HEK293 (cell line): ENCODE measurements at regions not wholly inside any gene's neighbourhood (a gene's known extent, or its start where the extent isn't known, plus 50 kb on each side); places are given as distances from the start of the nearest gene placed in this dataset.

ENCODE experiments used
- CTCF ChIA-PET: fragments of 350-600 bp; formaldehyde crosslinking; extraction: SDS; loops from one replicate; lab custom pipeline; 2021; ENCODE audit warnings: antibody characterized with exemption; lab: Yijun Ruan, JAX
- POLR2A ChIA-PET: fragments of 300-600 bp; formaldehyde crosslinking; extraction: SDS; loops from one replicate; lab custom pipeline; 2020; ENCODE audit warnings: antibody characterized with exemption, inconsistent platforms; lab: Yijun Ruan, JAX
- H3K27ac ChIP-seq: fragments of 200-500 bp; sonication (Bioruptor generic); 2 replicates; pipeline ENCODE4 v1.5.1; 2014; ENCODE audit warnings: low read depth, low read length, control low read depth, inconsistent platforms; ENCODE audit errors: extremely low read depth
- H3K36me3 ChIP-seq, 2 experiments: fragments of 200-500 bp in 1 of 2; sonication (Bioruptor generic) in 1 of 2; 1 replicate in 1 of 2; 2 replicates in 1 of 2; pipeline ENCODE4 v1.5.1; 2014 to 2017; ENCODE audit warnings: inconsistent platforms in 2 of 2, low read length in 2 of 2; ENCODE audit not compliant: control insufficient read depth in 2 of 2, insufficient read depth in 1 of 2
- H3K4me1 ChIP-seq: fragments of 200-500 bp; sonication (Bioruptor generic); 2 replicates; pipeline ENCODE4 v1.5.1; 2014; ENCODE audit warnings: mild to moderate bottlenecking, low read length, inconsistent platforms; ENCODE audit not compliant: control insufficient read depth, insufficient read depth
- H3K4me3 ChIP-seq: 2 replicates; pipeline ENCODE4 v1.5.1; 2011; ENCODE audit warnings: low read depth, mild to moderate bottlenecking, control low read depth, low read length, moderate library complexity
- H3K9me3 ChIP-seq: fragments of 200-500 bp; sonication (Bioruptor generic); 2 replicates; pipeline ENCODE4 v1.5.1; 2014; ENCODE audit warnings: low read depth, low read length, inconsistent platforms; ENCODE audit not compliant: control insufficient read depth, insufficient read depth
- KLF1 ChIP-seq: fragments of 450-650 bp; formaldehyde crosslinking; IDR thresholded peaks from 2 replicates; pipeline ENCODE4 v1.5.1; 2016; ENCODE audit warnings: missing biosample characterization, missing genetic modification characterization
- ZBTB7A ChIP-seq: fragments of 450-650 bp; formaldehyde crosslinking; IDR thresholded peaks from 2 replicates; pipeline ENCODE4 v1.5.1; 2016; ENCODE audit warnings: low read depth, missing biosample characterization, missing genetic modification characterization
- ZNF202 ChIP-seq: fragments of 450-650 bp; formaldehyde crosslinking; IDR thresholded peaks from 2 replicates; pipeline ENCODE4 v1.5.1; 2016; ENCODE audit warnings: missing biosample characterization, missing genetic modification characterization, borderline replicate concordance
- ZNF211 ChIP-seq: fragments of 450-650 bp; formaldehyde crosslinking; IDR thresholded peaks from 2 replicates; pipeline ENCODE4 v1.5.1; 2016; ENCODE audit warnings: low read depth, missing biosample characterization, missing genetic modification characterization
- ZNF335 ChIP-seq: fragments of 450-650 bp; formaldehyde crosslinking; conservative IDR thresholded peaks from 2 replicates; pipeline ENCODE4 v1.5.1; 2016; ENCODE audit warnings: missing biosample characterization, missing genetic modification characterization
- ZNF37A ChIP-seq: fragments of 450-650 bp; IDR thresholded peaks from 2 replicates; pipeline ENCODE4 v1.5.1; 2018; ENCODE audit warnings: missing biosample characterization, missing genetic modification characterization
- ZNF529 ChIP-seq: fragments of 450-650 bp; formaldehyde crosslinking; IDR thresholded peaks from 2 replicates; pipeline ENCODE4 v1.5.1; 2017; ENCODE audit warnings: missing genetic modification characterization, missing biosample characterization; ENCODE audit not compliant: insufficient replicate concordance
- ZNF596 ChIP-seq: fragments of 450-650 bp; IDR thresholded peaks from 2 replicates; pipeline ENCODE4 v1.5.0; 2018; ENCODE audit warnings: missing biosample characterization, mild to moderate bottlenecking, missing genetic modification characterization, moderate library complexity
- ZNF624 ChIP-seq: fragments of 450-650 bp; formaldehyde crosslinking; IDR thresholded peaks from 2 replicates; pipeline ENCODE4 v1.5.1; 2017; ENCODE audit warnings: missing biosample characterization, missing genetic modification characterization
- TF ChIP-seq, protein P1 (sequence below): fragments of 450-650 bp; formaldehyde crosslinking; IDR thresholded peaks from 2 replicates; pipeline ENCODE4 v1.5.1; 2016; ENCODE audit warnings: missing biosample characterization, missing genetic modification characterization, borderline replicate concordance
- TF ChIP-seq, protein P2 (sequence below): IDR thresholded peaks from 2 replicates; pipeline ENCODE4 v1.6.1; 2011; ENCODE audit warnings: mild to moderate bottlenecking, low read depth, low read length, borderline replicate concordance
- TF ChIP-seq, protein P3 (sequence below): fragments of 450-650 bp; formaldehyde crosslinking; IDR thresholded peaks from 2 replicates; pipeline ENCODE4 v1.5.1; 2016; ENCODE audit warnings: missing biosample characterization, missing genetic modification characterization
- TF ChIP-seq, protein P4 (sequence below): fragments of 450-650 bp; formaldehyde crosslinking; IDR thresholded peaks from 2 replicates; pipeline ENCODE4 v1.5.1; 2016; ENCODE audit warnings: missing biosample characterization, missing genetic modification characterization
- TF ChIP-seq, protein P5 (sequence below): fragments of 450-650 bp; formaldehyde crosslinking; IDR thresholded peaks from 2 replicates; pipeline ENCODE4 v1.5.1; 2017; ENCODE audit warnings: missing biosample characterization, missing genetic modification characterization
- TF ChIP-seq, protein P6 (sequence below): fragments of 450-650 bp; formaldehyde crosslinking; IDR thresholded peaks from 2 replicates; pipeline ENCODE4 v1.5.0; 2017; ENCODE audit warnings: missing biosample characterization, missing genetic modification characterization, borderline replicate concordance
- TF ChIP-seq, protein P7 (sequence below): fragments of 450-650 bp; formaldehyde crosslinking; optimal IDR thresholded peaks from 2 replicates; pipeline ENCODE3; 2016; ENCODE audit warnings: missing biosample characterization, mild to moderate bottlenecking, missing genetic modification characterization
- TF ChIP-seq, protein P8 (sequence below): fragments of 450-650 bp; formaldehyde crosslinking; IDR thresholded peaks from 2 replicates; pipeline ENCODE4 v1.5.1; 2016; ENCODE audit warnings: missing biosample characterization, missing genetic modification characterization

DNA sequence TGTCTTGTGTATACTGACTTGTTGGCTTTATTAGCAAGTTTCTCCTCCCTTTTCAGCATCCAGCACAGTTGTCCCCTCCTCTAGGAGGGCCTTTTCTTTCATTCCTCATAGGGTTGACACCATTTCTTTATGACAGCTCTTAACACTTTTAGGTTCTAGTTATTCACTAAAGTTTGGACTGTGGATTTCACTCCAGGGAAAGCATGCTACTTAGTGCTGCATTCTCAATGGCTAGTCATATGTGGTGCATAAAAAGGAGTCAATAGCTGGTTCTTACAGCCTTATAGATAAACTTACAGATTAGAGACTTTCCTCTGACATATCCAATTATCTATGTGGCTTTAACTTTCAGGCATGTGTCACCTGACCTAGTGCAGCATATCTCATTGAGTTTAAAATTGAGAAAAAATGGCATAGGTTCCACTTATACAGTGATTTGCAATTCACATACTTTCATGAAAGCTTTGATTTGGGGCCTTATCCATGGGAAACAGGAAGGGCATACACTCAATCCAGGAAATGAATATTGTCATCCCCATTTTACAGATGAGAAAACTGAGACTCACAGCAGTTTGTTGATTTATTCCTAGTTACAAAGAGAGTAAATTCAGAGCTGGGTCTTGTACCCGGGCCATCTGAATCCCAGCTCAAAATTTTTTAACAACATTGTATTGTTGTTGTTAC, 289.7 kb downstream of the LPIN1 start (continued):
- TF ChIP-seq, protein P1, sequence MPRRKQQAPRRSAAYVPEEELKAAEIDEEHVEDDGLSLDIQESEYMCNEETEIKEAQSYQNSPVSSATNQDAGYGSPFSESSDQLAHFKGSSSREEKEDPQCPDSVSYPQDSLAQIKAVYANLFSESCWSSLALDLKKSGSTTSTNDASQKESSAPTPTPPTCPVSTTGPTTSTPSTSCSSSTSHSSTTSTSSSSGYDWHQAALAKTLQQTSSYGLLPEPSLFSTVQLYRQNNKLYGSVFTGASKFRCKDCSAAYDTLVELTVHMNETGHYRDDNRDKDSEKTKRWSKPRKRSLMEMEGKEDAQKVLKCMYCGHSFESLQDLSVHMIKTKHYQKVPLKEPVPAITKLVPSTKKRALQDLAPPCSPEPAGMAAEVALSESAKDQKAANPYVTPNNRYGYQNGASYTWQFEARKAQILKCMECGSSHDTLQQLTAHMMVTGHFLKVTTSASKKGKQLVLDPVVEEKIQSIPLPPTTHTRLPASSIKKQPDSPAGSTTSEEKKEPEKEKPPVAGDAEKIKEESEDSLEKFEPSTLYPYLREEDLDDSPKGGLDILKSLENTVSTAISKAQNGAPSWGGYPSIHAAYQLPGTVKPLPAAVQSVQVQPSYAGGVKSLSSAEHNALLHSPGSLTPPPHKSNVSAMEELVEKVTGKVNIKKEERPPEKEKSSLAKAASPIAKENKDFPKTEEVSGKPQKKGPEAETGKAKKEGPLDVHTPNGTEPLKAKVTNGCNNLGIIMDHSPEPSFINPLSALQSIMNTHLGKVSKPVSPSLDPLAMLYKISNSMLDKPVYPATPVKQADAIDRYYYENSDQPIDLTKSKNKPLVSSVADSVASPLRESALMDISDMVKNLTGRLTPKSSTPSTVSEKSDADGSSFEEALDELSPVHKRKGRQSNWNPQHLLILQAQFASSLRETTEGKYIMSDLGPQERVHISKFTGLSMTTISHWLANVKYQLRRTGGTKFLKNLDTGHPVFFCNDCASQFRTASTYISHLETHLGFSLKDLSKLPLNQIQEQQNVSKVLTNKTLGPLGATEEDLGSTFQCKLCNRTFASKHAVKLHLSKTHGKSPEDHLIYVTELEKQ (tag by site-specific recombination): no peak
- TF ChIP-seq ZNF596 (tag by site-specific recombination): no peak
- no peak for TF ChIP-seq ZNF202 (tag by site-specific recombination)

DNA sequence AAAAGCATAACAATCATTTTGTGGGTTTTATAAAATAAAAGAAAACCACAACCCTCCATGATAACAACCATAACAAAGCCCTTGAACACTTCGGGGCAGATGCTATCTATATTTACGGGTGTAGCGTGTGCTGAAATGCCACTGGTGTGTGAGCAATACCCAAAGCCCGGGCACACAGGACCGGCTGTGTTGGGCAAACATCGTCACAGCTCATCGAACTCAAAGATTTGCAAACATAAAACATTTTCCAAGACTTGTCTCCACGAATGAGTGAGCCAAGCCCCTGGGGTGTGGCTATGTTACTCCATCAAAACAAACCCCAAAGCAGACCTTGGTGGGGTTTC, 290.2 kb downstream of the LPIN1 start:
- H3K4me1 ChIP-seq: no peaks in the 10 kb centered on the region
- no peak overlapping the region for H3K4me3 ChIP-seq
- no peak overlapping the region for H3K27ac ChIP-seq
- H3K9me3 ChIP-seq: no peaks in the 10 kb centered on the region
- TF ChIP-seq KLF1 (no peak), ZNF37A (tag by site-specific recombination) (no peak), ZNF335 (tag by site-specific recombination) (no peak), ZNF529 (tag by site-specific recombination) (no peak), ZNF596 (tag by site-specific recombination) (no peak), ZBTB7A (no peak), ZNF211 (tag by site-specific recombination) (no peak), ZNF624 (no peak)
- TF ChIP-seq, protein P2, sequence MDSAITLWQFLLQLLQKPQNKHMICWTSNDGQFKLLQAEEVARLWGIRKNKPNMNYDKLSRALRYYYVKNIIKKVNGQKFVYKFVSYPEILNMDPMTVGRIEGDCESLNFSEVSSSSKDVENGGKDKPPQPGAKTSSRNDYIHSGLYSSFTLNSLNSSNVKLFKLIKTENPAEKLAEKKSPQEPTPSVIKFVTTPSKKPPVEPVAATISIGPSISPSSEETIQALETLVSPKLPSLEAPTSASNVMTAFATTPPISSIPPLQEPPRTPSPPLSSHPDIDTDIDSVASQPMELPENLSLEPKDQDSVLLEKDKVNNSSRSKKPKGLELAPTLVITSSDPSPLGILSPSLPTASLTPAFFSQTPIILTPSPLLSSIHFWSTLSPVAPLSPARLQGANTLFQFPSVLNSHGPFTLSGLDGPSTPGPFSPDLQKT: no peak
- TF ChIP-seq, protein P3, sequence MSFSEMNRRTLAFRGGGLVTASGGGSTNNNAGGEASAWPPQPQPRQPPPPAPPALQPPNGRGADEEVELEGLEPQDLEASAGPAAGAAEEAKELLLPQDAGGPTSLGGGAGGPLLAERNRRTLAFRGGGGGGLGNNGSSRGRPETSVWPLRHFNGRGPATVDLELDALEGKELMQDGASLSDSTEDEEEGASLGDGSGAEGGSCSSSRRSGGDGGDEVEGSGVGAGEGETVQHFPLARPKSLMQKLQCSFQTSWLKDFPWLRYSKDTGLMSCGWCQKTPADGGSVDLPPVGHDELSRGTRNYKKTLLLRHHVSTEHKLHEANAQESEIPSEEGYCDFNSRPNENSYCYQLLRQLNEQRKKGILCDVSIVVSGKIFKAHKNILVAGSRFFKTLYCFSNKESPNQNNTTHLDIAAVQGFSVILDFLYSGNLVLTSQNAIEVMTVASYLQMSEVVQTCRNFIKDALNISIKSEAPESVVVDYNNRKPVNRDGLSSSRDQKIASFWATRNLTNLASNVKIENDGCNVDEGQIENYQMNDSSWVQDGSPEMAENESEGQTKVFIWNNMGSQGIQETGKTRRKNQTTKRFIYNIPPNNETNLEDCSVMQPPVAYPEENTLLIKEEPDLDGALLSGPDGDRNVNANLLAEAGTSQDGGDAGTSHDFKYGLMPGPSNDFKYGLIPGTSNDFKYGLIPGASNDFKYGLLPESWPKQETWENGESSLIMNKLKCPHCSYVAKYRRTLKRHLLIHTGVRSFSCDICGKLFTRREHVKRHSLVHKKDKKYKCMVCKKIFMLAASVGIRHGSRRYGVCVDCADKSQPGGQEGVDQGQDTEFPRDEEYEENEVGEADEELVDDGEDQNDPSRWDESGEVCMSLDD (tag by site-specific recombination): no peak
- TF ChIP-seq, protein P4, sequence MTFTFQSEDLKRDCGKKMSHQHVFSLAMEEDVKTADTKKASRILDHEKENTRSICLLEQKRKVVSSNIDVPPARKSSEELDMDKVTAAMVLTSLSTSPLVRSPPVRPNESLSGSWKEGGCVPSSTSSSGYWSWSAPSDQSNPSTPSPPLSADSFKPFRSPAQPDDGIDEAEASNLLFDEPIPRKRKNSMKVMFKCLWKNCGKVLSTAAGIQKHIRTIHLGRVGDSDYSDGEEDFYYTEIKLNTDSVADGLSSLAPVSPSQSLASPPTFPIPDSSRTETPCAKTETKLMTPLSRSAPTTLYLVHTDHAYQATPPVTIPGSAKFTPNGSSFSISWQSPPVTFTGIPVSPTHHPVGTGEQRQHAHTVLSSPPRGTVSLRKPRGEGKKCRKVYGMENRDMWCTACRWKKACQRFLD (tag by site-specific recombination): no peak
- TF ChIP-seq, protein P5, sequence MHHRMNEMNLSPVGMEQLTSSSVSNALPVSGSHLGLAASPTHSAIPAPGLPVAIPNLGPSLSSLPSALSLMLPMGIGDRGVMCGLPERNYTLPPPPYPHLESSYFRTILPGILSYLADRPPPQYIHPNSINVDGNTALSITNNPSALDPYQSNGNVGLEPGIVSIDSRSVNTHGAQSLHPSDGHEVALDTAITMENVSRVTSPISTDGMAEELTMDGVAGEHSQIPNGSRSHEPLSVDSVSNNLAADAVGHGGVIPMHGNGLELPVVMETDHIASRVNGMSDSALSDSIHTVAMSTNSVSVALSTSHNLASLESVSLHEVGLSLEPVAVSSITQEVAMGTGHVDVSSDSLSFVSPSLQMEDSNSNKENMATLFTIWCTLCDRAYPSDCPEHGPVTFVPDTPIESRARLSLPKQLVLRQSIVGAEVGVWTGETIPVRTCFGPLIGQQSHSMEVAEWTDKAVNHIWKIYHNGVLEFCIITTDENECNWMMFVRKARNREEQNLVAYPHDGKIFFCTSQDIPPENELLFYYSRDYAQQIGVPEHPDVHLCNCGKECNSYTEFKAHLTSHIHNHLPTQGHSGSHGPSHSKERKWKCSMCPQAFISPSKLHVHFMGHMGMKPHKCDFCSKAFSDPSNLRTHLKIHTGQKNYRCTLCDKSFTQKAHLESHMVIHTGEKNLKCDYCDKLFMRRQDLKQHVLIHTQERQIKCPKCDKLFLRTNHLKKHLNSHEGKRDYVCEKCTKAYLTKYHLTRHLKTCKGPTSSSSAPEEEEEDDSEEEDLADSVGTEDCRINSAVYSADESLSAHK (tag by site-specific recombination): no peak
- TF ChIP-seq, protein P6, sequence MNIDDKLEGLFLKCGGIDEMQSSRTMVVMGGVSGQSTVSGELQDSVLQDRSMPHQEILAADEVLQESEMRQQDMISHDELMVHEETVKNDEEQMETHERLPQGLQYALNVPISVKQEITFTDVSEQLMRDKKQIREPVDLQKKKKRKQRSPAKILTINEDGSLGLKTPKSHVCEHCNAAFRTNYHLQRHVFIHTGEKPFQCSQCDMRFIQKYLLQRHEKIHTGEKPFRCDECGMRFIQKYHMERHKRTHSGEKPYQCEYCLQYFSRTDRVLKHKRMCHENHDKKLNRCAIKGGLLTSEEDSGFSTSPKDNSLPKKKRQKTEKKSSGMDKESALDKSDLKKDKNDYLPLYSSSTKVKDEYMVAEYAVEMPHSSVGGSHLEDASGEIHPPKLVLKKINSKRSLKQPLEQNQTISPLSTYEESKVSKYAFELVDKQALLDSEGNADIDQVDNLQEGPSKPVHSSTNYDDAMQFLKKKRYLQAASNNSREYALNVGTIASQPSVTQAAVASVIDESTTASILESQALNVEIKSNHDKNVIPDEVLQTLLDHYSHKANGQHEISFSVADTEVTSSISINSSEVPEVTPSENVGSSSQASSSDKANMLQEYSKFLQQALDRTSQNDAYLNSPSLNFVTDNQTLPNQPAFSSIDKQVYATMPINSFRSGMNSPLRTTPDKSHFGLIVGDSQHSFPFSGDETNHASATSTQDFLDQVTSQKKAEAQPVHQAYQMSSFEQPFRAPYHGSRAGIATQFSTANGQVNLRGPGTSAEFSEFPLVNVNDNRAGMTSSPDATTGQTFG (tag by site-specific recombination): no peak
- TF ChIP-seq, protein P7, sequence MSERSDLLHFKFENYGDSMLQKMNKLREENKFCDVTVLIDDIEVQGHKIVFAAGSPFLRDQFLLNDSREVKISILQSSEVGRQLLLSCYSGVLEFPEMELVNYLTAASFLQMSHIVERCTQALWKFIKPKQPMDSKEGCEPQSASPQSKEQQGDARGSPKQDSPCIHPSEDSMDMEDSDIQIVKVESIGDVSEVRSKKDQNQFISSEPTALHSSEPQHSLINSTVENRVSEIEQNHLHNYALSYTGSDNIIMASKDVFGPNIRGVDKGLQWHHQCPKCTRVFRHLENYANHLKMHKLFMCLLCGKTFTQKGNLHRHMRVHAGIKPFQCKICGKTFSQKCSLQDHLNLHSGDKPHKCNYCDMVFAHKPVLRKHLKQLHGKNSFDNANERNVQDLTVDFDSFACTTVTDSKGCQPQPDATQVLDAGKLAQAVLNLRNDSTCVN (tag by site-specific recombination): no peak
- TF ChIP-seq, protein P8, sequence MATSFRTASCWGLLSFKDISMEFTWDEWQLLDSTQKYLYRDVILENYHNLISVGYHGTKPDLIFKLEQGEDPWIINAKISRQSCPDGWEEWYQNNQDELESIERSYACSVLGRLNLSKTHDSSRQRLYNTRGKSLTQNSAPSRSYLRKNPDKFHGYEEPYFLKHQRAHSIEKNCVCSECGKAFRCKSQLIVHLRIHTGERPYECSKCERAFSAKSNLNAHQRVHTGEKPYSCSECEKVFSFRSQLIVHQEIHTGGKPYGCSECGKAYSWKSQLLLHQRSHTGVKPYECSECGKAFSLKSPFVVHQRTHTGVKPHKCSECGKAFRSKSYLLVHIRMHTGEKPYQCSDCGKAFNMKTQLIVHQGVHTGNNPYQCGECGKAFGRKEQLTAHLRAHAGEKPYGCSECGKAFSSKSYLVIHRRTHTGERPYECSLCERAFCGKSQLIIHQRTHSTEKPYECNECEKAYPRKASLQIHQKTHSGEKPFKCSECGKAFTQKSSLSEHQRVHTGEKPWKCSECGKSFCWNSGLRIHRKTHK: no peak
- H3K36me3 ChIP-seq: no peaks in the 10 kb centered on the region
- POLR2A ChIA-PET: no interaction called here
- CTCF ChIA-PET: interaction anchor here (0.6 to 1.3 kb wide), 2 partner anchors 12 to 133 kb away, joined by 3 to 4 read pairs; no protein-coding TSS in a partner anchor
